ENCODE measurements at regions not wholly inside any gene's neighbourhood (a gene's known extent, or its start where the extent isn't known, plus 50 kb on each side); places are given as distances from the start of the nearest gene placed in this dataset.

GRCh38 chr2:223107825-223108224, 55.8 kb downstream of the KCNE4 start:
- no peak for DNase-seq
- Histone ChIP-seq H3K27me3 (ENCODE audit: low read depth) (no peaks in the 10 kb centered on the region), H3K4me1 (no peaks in the 10 kb centered on the region), H3K36me3 (no peaks in the 10 kb centered on the region), H3K4me3 (no peak overlapping the region), H3K27ac (replicated peaks) (no peak overlapping the region), H3K9me3 (replicated peaks) (no peaks in the 10 kb centered on the region)
- intact Hi-C loops (cut with micrococcal nuclease): no loop called here
- TF ChIP-seq, protein P1, sequence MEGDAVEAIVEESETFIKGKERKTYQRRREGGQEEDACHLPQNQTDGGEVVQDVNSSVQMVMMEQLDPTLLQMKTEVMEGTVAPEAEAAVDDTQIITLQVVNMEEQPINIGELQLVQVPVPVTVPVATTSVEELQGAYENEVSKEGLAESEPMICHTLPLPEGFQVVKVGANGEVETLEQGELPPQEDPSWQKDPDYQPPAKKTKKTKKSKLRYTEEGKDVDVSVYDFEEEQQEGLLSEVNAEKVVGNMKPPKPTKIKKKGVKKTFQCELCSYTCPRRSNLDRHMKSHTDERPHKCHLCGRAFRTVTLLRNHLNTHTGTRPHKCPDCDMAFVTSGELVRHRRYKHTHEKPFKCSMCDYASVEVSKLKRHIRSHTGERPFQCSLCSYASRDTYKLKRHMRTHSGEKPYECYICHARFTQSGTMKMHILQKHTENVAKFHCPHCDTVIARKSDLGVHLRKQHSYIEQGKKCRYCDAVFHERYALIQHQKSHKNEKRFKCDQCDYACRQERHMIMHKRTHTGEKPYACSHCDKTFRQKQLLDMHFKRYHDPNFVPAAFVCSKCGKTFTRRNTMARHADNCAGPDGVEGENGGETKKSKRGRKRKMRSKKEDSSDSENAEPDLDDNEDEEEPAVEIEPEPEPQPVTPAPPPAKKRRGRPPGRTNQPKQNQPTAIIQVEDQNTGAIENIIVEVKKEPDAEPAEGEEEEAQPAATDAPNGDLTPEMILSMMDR (IDR thresholded peaks at IDR 0.05; ENCODE audit: borderline replicate concordance): no peak

DNA sequence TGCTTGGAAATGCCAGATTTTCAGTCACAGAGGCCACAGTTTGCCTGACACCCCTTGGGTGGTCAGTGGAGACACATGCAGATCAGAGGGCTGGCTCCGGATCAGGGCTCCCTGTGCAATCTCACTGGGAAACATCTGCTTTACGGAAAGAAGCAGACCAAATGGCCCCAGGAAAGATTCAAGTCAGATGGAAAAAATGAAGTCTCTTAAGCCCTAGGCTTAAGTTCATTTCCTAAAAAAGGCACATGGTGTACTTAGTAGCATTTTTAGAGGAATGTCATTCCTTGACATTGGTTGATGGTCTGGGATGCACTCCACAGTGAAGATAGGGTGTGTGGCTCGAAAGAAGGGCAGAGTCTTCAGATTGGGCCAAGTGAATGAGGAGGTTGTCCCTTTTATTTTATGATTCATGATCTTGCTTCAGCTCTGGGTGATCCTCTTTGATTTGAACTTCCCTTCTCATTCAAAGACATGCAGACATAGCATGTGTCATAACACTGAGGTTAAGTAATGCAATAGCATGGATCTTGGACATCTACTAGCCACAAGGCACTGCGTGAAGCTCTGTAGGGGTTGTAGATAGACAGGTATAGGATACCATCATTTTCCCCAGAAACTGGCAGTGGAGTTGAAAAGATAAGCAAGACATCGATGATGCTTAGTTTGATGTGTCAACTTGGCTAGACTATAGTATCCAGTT, 56.5 kb downstream of the KCNE4 start:
- TF ChIP-seq, protein P1 (IDR thresholded peaks at IDR 0.05; ENCODE audit: borderline replicate concordance): no peak
- Histone ChIP-seq H3K9me3 (replicated peaks) (no peaks in the 10 kb centered on the region), H3K4me3 (no peak overlapping the region), H3K27ac (replicated peaks) (no peak overlapping the region), H3K36me3 (no peaks in the 10 kb centered on the region), H3K4me1 (no peaks in the 10 kb centered on the region), H3K27me3 (ENCODE audit: low read depth) (no peaks in the 10 kb centered on the region)
- intact Hi-C loops (cut with micrococcal nuclease): no loop called here
- DNase-seq: no peak

- no peaks in the 10 kb centered on the region for H3K4me1 ChIP-seq
- no peak for DNase-seq
- no peaks in the 10 kb centered on the region for H3K27me3 ChIP-seq (ENCODE audit: low read depth)
- TF ChIP-seq, protein P1 (IDR thresholded peaks at IDR 0.05; ENCODE audit: borderline replicate concordance): no peak
- H3K27ac ChIP-seq (replicated peaks): no peak overlapping the region
- H3K4me3 ChIP-seq: no peak overlapping the region
- no peaks in the 10 kb centered on the region for H3K36me3 ChIP-seq
- no peaks in the 10 kb centered on the region for H3K9me3 ChIP-seq (replicated peaks)
- intact Hi-C loops (cut with micrococcal nuclease): no loop called here
Measured at GRCh38 chr2:223109341-223109740, 57.4 kb downstream of the KCNE4 start.

- no peaks in the 10 kb centered on the region for H3K4me1 ChIP-seq
- H3K4me3 ChIP-seq: no peak overlapping the region
- no peak overlapping the region for H3K27ac ChIP-seq (replicated peaks)
- H3K36me3 ChIP-seq: no peaks in the 10 kb centered on the region
- TF ChIP-seq, protein P1 (IDR thresholded peaks at IDR 0.05; ENCODE audit: borderline replicate concordance): no peak
- intact Hi-C loops (cut with micrococcal nuclease): no loop called here
- no peak for DNase-seq
- no peaks in the 10 kb centered on the region for H3K27me3 ChIP-seq (ENCODE audit: low read depth)
- H3K9me3 ChIP-seq (replicated peaks): no peaks in the 10 kb centered on the region
Measured at GRCh38 chr2:223113161-223113560, 61.2 kb downstream of the KCNE4 start.

DNA sequence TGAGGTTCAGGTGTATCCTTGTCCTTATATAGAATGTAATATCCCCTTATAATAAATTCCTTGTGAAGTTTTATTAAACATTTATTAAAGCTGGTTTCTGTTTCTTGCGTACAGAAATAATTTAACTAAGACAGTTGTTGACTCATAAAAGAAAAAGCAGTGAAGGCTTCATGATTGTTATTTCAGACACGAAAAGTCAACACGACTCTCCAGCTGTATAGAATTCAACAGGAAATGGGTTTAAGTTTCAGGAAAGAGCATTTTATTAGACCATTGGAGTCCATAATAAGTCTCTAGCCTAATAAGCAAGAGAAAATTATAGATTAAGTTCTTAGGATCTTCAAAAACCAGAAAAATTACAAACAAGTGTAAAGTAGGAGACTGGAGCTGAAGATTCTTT, 62.2 kb downstream of the KCNE4 start:
- Histone ChIP-seq H3K4me3 (no peak overlapping the region), H3K27ac (replicated peaks) (no peak overlapping the region), H3K36me3 (no peaks in the 10 kb centered on the region), H3K4me1 (no peaks in the 10 kb centered on the region), H3K9me3 (replicated peaks) (no peaks in the 10 kb centered on the region), H3K27me3 (ENCODE audit: low read depth) (no peaks in the 10 kb centered on the region)
- intact Hi-C loops (cut with micrococcal nuclease): no loop called here
- TF ChIP-seq, protein P1 (IDR thresholded peaks at IDR 0.05; ENCODE audit: borderline replicate concordance): no peak
- no peak for DNase-seq
